Peyer's patch (tissue), 4 donors: ENCODE measurements at regions not wholly inside any gene's neighbourhood (a gene's known extent, or its start where the extent isn't known, plus 50 kb on each side); places are given as distances from the start of the nearest gene placed in this dataset.

Experiments used
- DNase-seq, 3 donors: peaks; one replicate each; pipeline ENCODE4 v3.0.0-alpha.2; 2017 to 2019
- H3K27ac ChIP-seq, 4 donors: fragments of 200-600 bp; sonication (generic); one replicate each; pipeline ENCODE4 v1.5.1; 2016 to 2019
- H3K27me3 ChIP-seq, 2 donors: fragments of 200-600 bp; sonication (generic); one replicate each; pipeline ENCODE4 v1.5.1; 2019
- H3K36me3 ChIP-seq, 3 donors: fragments of 200-600 bp; sonication (generic); one replicate each; pipeline ENCODE4 v1.5.1; 2016 to 2019
- H3K4me1 ChIP-seq, 4 donors: fragments of 200-600 bp; sonication (generic); one replicate each; pipeline ENCODE4 v1.5.1; 2016 to 2019
- H3K4me3 ChIP-seq, 4 donors: fragments of 200-600 bp; sonication (generic); 1 replicate in 3 of 4; 2 replicates in 1 of 4; pipeline ENCODE4 v1.5.1; 2016 to 2019; ENCODE audit warnings: mild to moderate bottlenecking in 1 of 4
- H3K9me3 ChIP-seq, 4 donors: fragments of 200-600 bp; sonication (generic); one replicate each; pipeline ENCODE4 v1.5.1; 2016 to 2019; ENCODE audit warnings: mild to moderate bottlenecking in 1 of 4
- CTCF ChIP-seq, 6 experiments: fragments of 450-650 bp in 4 of 6; fragments of 200-600 bp in 2 of 6; sonication (generic) in 1 of 6; IDR thresholded peaks; one replicate each; pipeline ENCODE4 v1.5.1; 2017 to 2019; ENCODE audit warnings: antibody characterized with exemption in 6 of 6, mild to moderate bottlenecking in 3 of 6, moderate library complexity in 1 of 6
- POLR2A ChIP-seq, 2 donors: fragments of 450-650 bp; IDR thresholded peaks; one replicate each; pipeline ENCODE4 v1.5.1; 2017; ENCODE audit warnings: antibody characterized with exemption in 2 of 2, mild to moderate bottlenecking in 2 of 2, moderate library complexity in 2 of 2

- Histone ChIP-seq H3K27me3 (no peaks in the 10 kb centered on the region), H3K4me1 (no peaks in the 10 kb centered on the region), H3K4me3 (no peak overlapping the region), H3K36me3 (no peaks in the 10 kb centered on the region), H3K9me3 (no peaks in the 10 kb centered on the region), H3K27ac (no peak overlapping the region)
- TF ChIP-seq CTCF (IDR thresholded peaks at IDR 0.05) = no peak
- TF ChIP-seq POLR2A (IDR thresholded peaks at IDR 0.05) = no peak
- DNase-seq = no peak
Observed at GRCh38 chr10:44476409-44477045, 91.6 kb upstream of the CXCL12 start.

DNA sequence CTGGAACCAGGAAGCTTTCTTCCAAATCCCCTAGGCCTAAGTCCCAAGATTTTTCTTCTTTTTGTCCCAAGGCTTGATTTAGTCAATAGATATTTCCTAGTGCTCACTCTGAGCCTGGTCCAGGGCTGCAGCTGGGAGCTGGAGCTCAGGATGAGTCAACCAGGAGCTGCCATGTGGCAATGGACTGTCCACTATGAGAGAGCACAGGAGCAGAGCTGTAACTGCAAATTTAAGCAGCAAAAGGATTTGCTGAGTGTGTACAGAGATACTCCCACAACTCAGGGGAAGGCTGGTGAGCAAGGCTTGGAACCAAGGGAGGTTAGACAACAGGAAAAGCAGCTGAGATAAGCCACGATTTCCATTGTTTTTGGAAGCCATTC lies 92.1 kb upstream of the CXCL12 start:
- Histone ChIP-seq H3K9me3 (no peaks in the 10 kb centered on the region), H3K27me3 (no peaks in the 10 kb centered on the region), H3K4me1 (no peaks in the 10 kb centered on the region), H3K36me3 (no peaks in the 10 kb centered on the region), H3K4me3 (no peak overlapping the region), H3K27ac (no peak overlapping the region)
- no peak for TF ChIP-seq POLR2A (IDR thresholded peaks at IDR 0.05)
- TF ChIP-seq CTCF (IDR thresholded peaks at IDR 0.05) = no peak
- no peak for DNase-seq

- H3K36me3 ChIP-seq = no peaks in the 10 kb centered on the region
- H3K4me3 ChIP-seq = no peak overlapping the region
- TF ChIP-seq POLR2A (IDR thresholded peaks at IDR 0.05) = no peak
- TF ChIP-seq CTCF (IDR thresholded peaks at IDR 0.05) = no peak
- no peaks in the 10 kb centered on the region for H3K27me3 ChIP-seq
- H3K4me1 ChIP-seq = no peaks in the 10 kb centered on the region
- no peak overlapping the region for H3K27ac ChIP-seq
- H3K9me3 ChIP-seq = no peaks in the 10 kb centered on the region
- no peak for DNase-seq
Observed at GRCh38 chr10:44478040-44478439, 93.1 kb upstream of the CXCL12 start.

DNA sequence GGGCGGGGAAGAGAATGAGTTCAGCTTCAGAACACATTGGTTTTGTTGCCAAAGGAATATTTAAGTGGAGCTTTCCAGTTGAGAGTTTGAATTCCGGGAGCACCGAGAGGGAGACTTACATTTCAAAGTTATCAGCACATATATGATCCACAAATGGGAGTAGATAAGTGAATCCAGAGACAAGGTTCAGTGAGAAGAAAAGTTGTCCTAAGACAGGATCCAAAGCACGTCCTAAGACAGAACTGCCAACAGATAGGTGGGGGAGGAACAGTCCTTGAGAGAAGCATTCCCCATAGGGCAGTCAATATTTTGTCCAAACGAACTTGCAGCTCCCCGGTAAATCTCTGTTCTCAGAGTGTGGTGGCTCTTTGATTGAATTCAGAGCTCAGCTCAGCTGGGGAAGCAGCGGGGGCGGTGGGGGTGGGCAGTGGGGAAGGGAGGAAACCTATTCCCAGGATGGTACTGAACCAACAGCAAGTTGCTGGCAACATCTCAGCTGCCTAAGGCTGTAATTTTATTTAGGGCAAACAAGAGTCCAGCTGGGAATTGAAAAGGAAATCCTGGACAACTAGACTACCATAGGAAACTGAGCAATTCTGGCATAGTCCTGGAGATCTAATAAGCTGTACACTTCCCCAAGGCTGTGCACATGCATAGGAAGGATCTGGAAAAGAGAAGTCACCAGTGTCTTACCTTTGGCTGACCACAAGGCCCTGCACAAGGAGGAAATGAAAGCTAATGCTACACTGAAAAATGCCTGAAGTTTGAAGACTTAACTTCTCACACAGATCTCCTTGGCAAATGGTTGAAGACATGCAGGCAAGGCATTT lies 94.2 kb upstream of the CXCL12 start:
- Histone ChIP-seq H3K4me3 (no peak overlapping the region), H3K36me3 (no peaks in the 10 kb centered on the region), H3K9me3 (no peaks in the 10 kb centered on the region), H3K27ac (no peak overlapping the region), H3K27me3 (no peaks in the 10 kb centered on the region), H3K4me1 (no peaks in the 10 kb centered on the region)
- DNase-seq = no peak
- no peak for TF ChIP-seq CTCF (IDR thresholded peaks at IDR 0.05)
- no peak for TF ChIP-seq POLR2A (IDR thresholded peaks at IDR 0.05)

GRCh38 chr10:44492678-44493077 lies 107.8 kb upstream of the CXCL12 start:
- Histone ChIP-seq H3K27ac (no peak overlapping the region), H3K27me3 (no peaks in the 10 kb centered on the region), H3K9me3 (no peaks in the 10 kb centered on the region), H3K4me3 (no peak overlapping the region), H3K36me3 (no peaks in the 10 kb centered on the region), H3K4me1 (no peaks in the 10 kb centered on the region)
- no peak for DNase-seq
- no peak for TF ChIP-seq CTCF (IDR thresholded peaks at IDR 0.05)
- no peak for TF ChIP-seq POLR2A (IDR thresholded peaks at IDR 0.05)
